Thyroid gland (tissue), 4 donors: ENCODE measurements at regions not wholly inside any gene's neighbourhood (a gene's known extent, or its start where the extent isn't known, plus 50 kb on each side); places are given as distances from the start of the nearest gene placed in this dataset.

Source experiments
- POLR2A ChIP-seq, 2 donors: fragments of 450-650 bp; IDR thresholded peaks; one replicate each; pipeline ENCODE4 v1.6.1; 2017; ENCODE audit warnings: antibody characterized with exemption in 2 of 2, mild to moderate bottlenecking in 2 of 2, moderate library complexity in 1 of 2
- TF ChIP-seq, protein P1 (sequence below), 6 experiments: fragments of 200-600 bp in 3 of 6; fragments of 450-650 bp in 3 of 6; sonication (generic) in 3 of 6; IDR thresholded peaks; one replicate each; pipeline ENCODE4 v1.5.1; 2016 to 2019; ENCODE audit warnings: antibody characterized with exemption in 6 of 6, mild to moderate bottlenecking in 2 of 6, inconsistent platforms in 1 of 6, moderate library complexity in 1 of 6

DNA sequence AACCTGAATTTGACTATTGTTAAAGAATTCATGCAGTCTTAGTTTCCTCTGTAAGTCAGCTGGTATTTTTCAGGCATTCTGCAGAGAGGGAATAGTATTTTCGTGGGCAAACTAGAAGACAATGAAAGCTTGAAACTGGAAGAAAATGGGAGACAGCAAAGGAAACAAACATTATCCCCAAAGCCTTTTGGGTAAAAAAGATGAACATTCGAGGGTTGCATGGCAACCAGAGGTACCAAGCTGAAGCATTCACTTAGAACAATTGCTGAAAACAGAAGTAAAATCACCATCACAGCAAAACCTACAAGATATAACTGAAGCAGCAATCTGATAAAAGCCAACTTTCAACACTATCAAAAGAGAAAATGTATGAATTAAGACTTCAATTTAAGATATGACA lies 233.7 kb downstream of the SCG2 start:
- TF ChIP-seq, protein P1, sequence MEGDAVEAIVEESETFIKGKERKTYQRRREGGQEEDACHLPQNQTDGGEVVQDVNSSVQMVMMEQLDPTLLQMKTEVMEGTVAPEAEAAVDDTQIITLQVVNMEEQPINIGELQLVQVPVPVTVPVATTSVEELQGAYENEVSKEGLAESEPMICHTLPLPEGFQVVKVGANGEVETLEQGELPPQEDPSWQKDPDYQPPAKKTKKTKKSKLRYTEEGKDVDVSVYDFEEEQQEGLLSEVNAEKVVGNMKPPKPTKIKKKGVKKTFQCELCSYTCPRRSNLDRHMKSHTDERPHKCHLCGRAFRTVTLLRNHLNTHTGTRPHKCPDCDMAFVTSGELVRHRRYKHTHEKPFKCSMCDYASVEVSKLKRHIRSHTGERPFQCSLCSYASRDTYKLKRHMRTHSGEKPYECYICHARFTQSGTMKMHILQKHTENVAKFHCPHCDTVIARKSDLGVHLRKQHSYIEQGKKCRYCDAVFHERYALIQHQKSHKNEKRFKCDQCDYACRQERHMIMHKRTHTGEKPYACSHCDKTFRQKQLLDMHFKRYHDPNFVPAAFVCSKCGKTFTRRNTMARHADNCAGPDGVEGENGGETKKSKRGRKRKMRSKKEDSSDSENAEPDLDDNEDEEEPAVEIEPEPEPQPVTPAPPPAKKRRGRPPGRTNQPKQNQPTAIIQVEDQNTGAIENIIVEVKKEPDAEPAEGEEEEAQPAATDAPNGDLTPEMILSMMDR (IDR thresholded peaks at IDR 0.05) = no peak
- no peak for TF ChIP-seq POLR2A (IDR thresholded peaks at IDR 0.05)
